HuH-7.5 (cell line): ENCODE measurements at regions not wholly inside any gene's neighbourhood (a gene's known extent, or its start where the extent isn't known, plus 50 kb on each side); places are given as distances from the start of the nearest gene placed in this dataset.
"Not testable (repeated sequence)": the region's sequence is repeated elsewhere in the genome, so short reads cannot be mapped to it uniquely, and the experiment has no call there.

ENCODE experiments used
- DNase-seq: peaks from one replicate; pipeline ENCODE4 v3.0.0; 2011; ENCODE audit warnings: low spot score

DNA sequence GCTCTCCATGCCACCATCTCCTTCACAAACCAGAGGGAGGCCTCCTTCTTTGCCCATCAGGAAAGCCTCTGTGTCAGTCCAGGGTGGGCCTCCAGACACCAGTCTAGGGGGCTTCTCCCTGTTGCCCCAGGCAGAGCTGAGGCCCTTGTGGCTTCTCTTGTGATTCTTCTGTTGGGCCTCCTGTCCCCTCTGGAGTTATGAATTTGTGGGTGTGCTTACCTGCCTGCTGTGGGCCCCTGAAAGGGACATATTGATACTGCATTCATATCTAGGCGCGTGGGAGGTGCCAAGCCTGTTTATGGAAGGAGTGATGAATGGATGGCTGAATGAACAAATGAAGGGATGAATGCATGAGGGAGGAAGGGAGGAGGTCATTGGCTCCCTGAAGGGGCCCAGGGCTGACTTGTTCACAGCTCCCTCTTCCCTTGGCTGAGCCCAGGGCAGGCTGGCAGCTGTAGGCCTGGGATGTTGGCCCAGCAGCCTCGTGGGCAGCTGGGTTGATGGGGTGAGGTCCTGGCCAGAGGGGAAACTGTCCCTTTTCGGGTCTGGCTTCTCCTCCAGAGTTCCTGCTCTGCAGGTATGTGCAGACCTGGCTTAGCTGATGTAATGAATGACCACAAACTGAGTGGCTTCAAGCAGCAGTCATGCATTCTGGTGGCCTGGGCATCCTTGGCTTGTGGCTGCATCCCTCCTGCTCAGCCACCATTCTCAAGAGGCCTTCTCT lies 195.4 kb downstream of the GOLGA6L6 start:
- DNase-seq, result no peak

DNA sequence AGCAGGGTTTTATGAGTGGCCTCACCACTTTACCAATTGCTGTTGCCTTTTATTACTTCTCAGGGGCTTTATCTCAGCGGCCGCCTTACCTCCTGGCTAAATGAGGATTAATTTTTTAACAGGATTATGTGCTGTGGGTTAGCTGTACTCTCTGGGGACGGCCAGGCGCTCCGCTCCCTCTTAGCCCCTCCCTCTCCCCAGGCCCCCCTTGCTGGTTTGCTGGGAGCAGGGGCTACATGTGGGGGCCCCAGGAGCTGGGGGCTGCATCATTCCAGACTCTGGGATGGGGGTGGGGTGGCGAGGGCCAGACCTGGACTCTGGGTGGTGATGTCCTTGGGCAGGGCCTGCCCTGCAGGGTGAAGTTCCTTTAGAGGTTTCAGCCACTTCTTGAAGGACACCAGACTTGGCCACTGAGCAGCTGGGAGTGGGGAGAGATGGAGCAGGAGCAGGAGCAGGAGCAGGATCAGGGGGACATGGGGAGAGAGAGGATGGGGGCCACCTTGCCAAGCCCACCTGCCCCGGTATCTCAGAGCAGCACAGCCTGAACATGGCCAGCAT lies 196.1 kb downstream of the GOLGA6L6 start:
- no peak for DNase-seq

DNA sequence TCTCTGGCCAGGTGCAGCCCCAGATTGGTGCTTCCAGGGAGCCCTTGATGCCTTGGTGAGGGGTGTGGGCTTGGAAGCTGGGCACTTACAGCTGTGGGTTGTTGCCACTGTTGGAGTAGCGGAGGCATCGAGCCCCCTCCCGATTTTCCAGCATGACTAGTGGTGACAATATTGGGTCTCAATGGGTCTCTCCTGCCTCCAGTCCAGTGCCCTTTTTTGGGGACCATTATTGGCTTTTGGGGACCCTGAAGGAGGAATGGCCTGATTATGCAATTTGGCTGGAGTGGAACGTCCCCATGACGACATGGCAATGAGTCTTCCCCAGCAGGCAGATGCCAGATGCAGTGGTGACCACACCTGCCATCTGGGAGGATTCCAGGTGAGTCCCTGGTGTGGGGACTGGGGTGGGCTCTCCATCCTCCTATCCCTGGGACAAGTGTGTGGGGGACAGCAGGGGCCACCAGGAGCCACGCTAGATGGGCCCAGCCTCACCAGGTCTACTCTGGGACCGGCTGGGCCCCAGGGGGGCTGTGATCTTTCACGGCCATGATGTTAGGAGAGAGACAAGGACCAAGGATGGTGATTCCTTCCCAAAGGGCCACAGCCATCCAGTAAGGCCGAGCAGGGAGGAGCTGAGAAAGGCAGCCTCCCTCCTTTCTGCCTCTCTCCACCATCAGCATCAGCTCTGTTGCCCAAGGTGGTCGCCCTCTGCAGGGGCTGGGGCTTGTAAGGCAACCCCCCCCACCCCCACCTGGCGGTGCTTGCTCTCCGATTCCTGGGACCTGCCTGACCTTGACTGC lies 196.8 kb downstream of the GOLGA6L6 start:
- no peak for DNase-seq

DNA sequence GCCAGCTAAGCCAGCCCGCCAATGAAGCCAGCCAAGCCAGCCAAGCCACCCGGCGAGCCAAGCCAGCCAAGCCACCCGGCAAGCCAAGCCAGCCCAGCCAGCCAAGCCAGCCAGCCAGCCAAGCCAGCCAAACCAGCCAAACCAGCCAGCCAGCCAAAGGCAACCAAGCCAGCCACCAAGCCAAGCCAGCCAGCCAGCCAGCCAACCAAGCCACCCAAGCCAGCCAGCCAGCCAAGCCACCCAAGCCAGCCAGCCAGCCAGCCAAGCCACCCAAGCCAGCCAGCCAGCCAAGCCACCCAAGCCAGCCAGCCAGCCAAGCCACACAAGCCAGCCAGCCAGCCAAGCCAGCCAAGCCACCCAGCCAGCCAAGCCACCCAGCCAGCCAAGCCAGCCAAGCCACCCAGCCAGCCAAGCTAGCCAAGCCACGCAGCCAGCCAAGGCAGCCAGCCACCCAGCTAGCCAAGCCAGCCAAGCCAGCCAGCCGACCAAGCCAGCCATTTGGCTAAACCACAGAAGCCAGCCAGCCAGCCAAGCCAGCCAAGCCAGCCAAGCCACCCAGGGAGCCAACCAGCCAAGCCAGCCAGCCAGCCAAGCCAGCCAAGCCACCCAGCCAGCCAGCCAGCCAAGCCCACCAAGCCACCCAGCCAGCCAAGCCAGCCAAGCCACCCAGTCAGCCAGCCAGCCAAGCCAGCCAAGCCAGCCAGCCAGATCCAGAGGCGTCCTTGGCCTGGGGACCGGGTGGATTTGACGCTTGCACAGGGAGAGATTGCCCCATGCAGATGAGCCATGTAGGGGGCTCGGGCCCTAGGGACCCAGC lies 198.0 kb downstream of the GOLGA6L6 start:
- DNase-seq, result not testable (repeated sequence)

DNA sequence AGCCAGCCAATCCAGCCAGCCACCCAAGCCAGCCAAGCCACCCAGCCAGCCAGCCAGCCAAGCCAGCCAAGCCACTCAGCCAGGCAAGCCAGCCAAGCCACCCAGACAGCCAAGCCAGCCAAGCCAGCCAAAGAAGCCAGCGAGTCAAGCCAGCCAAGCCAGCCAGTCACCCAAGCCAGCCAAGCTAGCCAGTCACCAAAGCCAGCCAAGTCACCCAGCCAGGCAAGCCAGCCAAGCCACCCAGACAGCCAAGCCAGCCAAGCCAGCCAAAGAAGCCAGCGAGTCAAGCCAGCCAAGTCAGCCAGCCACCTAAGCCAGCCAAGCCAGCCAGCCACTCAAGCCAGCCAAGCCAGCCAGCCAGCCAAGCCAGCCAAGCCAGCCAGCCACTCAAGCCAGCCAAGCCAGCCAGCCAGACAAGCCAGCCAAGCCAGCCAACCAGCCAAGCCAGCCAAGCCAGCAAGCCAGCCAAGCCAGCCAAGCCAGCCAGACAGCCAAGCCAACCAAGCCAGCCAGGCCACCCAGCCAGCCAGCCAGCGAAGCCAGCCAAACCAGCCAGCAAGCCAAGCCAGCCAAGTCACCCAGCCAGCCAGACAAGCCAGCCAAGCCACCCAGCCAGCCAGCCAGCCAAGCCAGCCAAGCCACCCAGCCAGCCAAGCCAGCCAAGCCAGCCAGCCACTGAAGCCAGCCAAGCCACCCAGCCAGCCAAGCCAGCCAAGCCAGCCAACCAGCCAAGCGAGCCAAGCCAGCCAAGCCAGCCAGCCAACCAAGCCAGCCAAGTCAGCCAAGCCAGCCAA lies 198.8 kb downstream of the GOLGA6L6 start:
- DNase-seq, result not testable (repeated sequence)

DNA sequence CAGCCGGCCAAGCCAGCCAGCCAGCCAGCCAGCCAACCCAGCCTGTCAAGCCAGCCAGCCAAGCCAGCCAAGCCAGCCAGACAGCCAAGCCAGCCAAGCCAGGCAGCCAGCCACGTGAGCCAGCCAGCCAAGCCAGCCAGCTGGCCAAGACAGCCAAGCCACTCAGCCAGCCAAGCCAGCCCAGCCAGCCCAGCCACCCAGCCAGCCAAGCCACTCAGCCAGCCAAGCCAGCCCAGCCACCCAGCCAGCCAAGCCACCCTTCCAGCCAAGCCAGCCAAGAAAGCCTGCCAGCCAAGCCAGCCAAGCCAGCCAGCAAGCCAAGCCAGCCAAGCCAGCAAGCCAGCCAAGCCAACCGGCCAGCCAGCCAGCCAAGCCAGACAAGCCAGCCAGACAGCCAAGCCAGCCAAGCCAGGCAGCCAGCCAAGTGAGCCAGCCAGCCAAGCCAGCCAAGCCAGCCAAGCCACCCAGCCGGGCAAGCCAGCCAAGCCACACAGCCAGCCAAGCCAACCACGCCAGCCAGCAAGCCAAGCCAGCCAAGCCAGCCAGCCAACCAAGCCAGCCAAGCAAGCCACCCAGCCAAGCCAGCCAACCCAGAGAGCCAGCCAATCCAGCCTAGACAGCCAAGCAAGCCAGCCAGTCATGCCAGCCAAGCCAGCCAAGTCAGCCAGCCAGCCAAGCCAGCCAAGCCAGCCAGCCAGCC lies 199.5 kb downstream of the GOLGA6L6 start:
- DNase-seq, result no peak

DNA sequence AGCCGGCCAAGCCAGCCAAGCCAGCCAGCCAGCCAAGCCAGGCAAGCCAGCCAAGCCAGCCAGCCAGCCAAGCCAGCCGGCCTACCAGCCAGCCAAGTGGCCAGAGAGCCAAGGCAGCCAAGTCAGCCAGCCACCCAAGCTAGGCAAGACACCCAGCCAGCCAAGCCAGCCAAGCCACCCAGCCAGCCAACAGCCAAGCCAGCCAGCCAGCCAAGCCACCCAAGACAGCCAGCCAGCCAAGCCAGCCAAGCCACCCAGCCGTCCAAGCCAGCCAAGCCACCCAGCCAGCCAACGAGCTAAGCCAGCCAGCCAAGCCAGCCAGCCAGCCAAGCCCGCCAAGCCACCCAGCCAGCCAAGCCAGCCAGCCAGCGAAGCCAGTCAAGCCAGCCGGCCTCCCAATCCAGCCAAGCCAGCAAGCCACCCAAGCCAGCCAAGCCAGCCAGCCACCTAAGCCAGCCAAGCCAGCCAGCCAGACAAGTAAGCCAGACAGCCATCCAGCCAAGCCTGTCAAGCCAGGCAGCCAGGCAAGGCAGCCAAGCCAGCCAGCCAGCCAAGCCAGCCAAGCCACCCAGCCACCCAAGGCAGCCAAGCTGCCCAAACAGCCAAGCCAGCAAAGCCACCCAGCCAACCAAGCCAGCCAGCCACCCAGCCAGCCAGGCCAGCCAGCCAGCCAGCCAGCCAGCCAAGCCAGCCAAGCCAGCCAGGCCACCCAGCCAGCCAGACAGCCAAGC lies 200.5 kb downstream of the GOLGA6L6 start:
- no peak for DNase-seq

DNA sequence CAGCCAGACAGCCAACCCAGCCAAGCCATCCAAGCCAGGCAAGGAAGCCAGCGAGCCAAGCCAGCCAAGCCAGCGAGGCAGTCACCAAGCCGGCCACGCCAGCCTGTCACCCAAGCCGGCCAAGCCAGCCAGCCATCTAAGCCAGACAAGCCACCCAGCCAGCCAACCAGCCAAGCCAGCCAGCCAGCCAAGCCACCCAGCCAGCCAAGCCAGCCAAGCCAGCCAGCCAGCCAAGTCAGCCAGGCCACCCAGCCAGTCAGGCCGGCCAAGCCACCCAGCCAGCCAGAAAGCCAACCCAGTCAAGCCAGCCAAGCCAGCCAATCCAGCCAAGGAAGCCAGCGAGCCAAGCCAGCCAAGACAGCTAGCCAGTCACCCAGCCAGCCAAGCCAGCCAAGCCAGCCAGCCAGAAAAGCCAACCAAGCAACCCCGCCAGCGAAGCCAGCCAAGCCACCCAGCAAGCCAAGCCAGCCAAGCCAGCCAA lies 201.2 kb downstream of the GOLGA6L6 start:
- no peak for DNase-seq

DNA sequence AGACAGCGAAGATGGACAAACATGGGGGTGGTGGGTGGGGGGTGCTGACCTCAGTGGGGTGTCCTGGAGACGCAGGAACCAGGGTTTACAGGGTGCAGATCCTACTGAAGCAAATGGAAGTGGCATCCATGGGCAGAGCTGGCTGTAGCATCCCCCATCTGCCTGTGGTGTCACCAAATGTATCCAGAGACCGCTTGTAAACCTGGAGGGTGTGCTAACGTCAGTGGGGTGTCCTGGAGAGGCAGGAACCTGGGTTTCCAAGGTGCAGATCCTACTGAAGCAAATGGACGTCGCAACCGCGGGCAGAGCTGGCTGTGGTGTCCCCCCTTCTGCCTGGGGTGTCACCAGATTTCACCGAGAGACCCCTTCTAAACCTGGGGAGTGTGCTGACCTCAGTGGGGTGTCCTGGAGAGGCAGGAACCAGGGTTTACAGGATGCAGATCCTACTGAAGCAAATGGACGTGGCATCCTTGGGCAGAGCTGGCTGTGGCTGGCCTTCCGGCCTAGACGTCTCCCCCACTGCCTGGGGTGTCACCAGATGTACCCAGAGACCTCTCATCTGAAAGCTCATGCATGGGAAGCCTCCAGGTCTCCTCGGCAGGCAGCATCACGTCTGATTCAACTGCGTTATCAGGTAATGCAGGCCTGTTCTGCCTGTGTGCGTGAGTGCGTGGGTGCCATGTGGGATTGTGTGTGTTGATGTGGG lies 202.4 kb downstream of the GOLGA6L6 start:
- DNase-seq, result not testable (repeated sequence)

DNA sequence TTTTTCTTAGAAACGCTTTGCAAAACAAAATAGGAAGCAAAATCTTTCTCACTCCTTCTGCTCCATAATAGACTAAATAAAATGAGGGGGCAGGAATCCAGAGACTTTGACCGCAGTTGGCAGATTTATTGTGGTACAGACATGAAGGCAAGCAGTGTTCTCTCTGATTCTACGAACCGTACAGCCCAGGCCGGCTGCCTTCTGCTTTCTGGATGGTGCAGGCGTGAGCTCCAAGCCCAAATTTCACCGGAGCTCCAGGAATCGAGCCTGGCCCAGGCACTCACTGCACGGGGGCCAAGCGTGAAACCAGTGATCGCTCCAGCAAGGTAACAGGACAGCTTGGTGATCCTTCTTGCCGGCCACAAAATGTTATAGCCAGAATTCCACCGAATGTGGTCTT lies 202.9 kb downstream of the GOLGA6L6 start:
- DNase-seq, result not testable (repeated sequence)

DNA sequence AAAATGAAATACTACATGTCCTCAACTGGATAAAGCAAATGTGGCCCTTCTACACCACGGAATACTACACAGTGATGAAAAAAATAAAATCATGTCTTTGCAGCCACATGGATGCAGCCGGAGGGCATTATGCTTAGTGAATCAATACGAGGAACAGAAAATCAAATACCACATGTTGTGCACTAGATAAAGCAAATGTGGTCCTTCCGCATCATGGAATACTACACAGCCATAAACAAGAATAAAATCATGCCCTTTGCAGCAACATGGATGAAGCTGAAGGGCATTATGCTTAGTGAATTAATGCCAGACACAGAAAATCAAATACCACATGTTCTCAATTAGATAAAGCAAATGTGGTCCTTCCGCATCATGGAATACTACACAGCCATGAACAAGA lies 204.4 kb downstream of the GOLGA6L6 start:
- not testable (repeated sequence) for DNase-seq

DNA sequence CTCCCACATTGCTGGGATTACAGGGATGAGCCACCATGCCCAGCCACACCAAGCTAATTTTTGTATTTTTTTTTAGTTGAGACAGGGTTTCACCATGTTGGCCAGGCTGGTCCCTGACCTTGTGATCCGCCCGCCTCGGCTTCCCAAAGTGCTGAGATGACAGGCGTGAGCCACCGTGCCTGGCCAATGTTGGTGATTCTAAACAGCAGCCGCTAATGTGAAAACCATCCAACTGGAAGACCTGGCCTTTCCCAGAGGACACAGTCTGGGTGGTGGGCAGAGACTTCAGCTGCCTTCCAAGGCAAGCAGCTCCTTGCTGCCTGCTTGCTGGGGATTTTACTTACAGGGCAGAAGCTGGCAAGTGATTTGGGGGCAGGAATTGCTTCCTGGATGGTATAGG lies 207.1 kb downstream of the GOLGA6L6 start:
- not testable (repeated sequence) for DNase-seq

DNA sequence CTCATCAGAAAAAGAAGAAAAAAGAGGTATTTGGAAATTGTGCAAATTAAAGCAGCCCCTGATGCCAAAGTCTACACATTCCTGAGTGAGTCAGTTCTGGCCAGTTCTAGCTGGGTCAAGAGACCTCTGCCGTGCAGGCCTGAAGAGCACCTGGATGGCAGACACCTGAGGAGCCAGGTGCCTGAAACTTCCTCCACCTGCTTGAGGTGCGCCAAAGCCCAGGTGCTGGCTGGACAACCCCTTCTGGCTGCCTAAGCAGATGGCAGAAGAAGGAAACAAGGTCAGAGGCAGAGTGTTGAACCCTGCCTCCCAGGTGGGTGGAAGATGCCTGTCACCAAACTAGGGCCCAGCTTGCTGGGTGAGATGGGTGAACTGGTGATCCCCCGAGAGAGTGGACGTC lies 215.8 kb downstream of the GOLGA6L6 start:
- not testable (repeated sequence) for DNase-seq

DNA sequence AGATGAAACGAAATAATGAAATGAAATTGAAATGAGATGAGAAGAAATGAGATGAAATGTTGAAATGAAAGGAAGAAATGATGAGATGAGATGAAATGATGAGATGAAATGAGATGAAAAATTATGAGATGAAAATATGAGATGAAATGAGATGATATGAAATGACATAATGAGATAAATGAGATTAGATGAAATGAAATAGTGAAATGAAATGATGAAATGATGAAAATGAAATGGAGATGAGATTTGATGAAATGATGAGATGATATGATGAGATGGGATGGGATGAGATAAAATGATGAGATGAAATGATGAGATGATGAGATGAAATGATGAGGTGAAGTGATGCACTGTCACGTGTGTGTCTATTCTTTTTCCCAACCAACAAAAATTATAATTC lies 224.5 kb downstream of the GOLGA6L6 start:
- not testable (repeated sequence) for DNase-seq

DNA sequence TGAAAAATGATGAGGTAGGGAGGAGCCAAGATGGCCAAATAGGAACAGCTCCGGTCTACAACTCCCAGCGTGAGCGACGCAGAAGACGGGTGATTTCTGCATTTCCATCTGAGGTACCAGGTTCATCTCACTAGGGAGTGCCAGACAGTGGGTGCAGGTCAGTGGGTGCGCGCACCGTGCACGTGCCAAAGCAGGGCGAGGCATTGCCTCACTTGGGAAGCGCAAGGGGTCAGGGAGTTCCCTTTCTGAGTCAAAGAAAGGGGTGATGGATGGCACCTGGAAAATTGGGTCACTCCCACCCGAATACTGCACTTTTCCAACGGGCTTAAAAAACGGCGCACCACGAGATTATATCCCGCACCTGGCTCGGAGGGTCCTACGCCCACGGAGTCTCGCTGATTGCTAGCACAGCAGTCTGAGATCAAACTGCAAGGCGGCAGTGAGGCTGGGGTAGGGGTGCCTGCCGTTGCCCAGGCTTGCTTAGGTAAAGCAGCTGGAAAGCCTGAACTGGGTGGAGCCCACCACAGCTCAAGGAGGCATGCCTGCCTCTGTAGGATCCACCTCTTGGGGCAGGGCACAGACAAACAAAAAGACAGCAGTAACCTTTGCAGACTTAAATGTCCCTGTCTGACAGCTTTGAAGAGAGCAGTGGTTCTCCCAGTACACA lies 230.5 kb downstream of the GOLGA6L6 start:
- not testable (repeated sequence) for DNase-seq

DNA sequence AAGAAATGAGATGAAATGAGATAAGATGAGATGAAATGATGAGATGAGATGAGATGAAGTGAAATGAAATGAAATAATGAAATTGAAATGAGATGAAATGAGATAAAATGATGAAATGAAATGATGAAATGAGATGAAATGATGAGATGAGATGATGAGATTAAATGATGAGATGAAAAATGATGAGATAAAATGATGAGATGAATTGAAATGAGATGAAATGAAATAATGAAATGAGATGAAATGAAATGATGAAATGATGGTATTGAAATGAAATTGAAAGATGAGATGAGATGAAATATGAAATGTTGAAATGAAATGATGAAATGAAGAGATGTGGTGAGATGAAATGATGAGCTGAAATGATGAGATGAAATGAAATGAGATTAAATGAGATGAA lies 231.0 kb downstream of the GOLGA6L6 start:
- no peak for DNase-seq

DNA sequence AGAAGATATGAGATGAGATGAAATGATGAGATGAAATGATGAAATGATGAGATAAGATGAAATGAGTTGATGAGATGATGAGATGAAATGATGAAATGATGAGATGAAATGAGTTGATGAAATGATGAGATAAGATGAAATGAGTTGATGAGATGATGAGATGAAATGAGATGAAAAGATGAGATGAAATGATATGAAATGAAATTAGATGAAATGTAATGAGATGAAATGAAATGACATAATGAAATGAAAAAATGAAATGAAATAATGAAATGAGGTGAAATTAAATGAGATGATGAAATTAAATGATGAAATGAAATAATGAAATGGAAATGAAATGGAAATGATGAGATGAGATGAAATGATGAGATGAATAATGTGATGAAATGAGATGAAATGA lies 231.6 kb downstream of the GOLGA6L6 start:
- not testable (repeated sequence) for DNase-seq

DNA sequence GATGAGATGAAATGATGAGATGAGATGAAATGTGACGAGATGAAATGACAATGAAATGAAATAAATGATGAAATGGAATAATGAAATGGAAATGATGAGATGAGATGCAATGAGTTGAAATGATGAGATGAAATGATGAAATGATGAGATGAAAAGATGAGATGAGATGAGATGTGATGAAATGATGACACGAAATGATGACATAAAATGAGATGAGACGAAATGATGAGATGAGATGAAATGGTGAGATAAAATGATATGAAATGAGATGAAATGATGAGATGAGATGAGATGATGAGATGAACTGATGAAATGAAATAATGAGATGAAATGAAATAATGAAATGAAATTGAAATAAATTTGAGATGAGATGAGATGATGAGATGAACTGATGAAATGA lies 232.2 kb downstream of the GOLGA6L6 start:
- not testable (repeated sequence) for DNase-seq
